Ectodermal cell (in vitro differentiated cells): ENCODE measurements at regions not wholly inside any gene's neighbourhood (a gene's known extent, or its start where the extent isn't known, plus 50 kb on each side); places are given as distances from the start of the nearest gene placed in this dataset.

Experiments
- H3K27ac ChIP-seq: 2 replicates; pipeline ENCODE4 v1.7.0; 2013; ENCODE audit warnings: mild to moderate bottlenecking, low read depth, low read length; ENCODE audit not compliant: insufficient read depth, poor library complexity, severe bottlenecking
- H3K27me3 ChIP-seq: 2 replicates; pipeline ENCODE4 v1.7.0; 2013; ENCODE audit warnings: mild to moderate bottlenecking, low read length; ENCODE audit not compliant: insufficient read depth, control insufficient read depth, poor library complexity, severe bottlenecking
- H3K36me3 ChIP-seq: one replicate; pipeline ENCODE4 v1.7.0; 2013; ENCODE audit warnings: low read length; ENCODE audit not compliant: control insufficient read depth, insufficient read depth
- H3K4me1 ChIP-seq: one replicate; pipeline ENCODE4 v1.7.0; 2013; ENCODE audit warnings: low read length; ENCODE audit not compliant: control insufficient read depth, insufficient read depth
- H3K4me3 ChIP-seq: 2 replicates; pipeline ENCODE4 v1.7.0; 2013; ENCODE audit warnings: low read depth, low read length, control low read depth; ENCODE audit not compliant: insufficient read depth
- H3K9me3 ChIP-seq: 2 replicates; pipeline ENCODE4 v1.7.0; 2013; ENCODE audit warnings: mild to moderate bottlenecking, low read length, moderate library complexity; ENCODE audit not compliant: control insufficient read depth
- WGBS, 2 experiments: methylation state at CpG; one replicate each; pipeline ENCODE4 v1.1.7; 2013; ENCODE audit warnings: missing lambda C conversion rate in 2 of 2; 5-methylcytosine and 5-hydroxymethylcytosine counted together

DNA sequence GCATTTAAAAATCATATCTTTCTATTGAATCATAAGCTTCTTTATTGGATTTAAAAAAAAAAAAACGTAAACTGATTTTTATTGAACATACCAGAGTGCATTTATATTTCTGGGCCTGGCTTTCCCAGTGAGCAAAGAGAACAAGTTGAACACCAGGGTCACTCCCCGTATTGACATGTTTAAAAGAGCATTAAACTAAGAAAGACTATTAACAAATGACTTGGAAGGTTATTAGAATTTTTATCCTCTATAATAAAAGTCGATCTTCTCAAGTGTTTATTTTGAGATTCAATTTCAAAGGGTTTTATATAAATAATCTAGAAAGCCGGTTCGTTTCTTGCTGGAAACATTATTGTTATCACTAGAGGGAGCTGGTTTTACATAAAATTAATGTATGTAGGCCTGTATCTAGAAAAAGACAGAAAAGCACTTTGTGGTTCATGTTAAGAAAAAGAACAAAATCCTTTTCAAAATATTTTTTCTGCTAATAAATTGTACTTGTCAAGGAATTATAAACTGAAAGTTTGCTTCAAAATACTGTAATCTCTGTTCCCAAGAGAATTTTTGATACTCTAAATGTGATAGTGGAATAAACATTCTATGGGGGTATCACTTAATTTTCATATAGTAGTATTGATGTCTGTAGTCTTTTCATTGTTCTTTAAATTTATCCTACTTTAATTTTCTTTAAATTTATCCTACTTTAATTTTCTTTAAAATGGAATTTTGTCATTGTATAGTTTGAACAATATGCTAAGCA, 321.8 kb upstream of the MME start:
- Histone ChIP-seq H3K27ac (no peak overlapping the region), H3K36me3 (no peaks in the 10 kb centered on the region), H3K9me3 (no peaks in the 10 kb centered on the region), H3K4me1 (no peaks in the 10 kb centered on the region), H3K4me3 (no peak overlapping the region), H3K27me3 (no peaks in the 10 kb centered on the region)
- 86 to 89% methylated on average over 2 to 5 of the region's 5 CpGs for WGBS, 2 experiments

DNA sequence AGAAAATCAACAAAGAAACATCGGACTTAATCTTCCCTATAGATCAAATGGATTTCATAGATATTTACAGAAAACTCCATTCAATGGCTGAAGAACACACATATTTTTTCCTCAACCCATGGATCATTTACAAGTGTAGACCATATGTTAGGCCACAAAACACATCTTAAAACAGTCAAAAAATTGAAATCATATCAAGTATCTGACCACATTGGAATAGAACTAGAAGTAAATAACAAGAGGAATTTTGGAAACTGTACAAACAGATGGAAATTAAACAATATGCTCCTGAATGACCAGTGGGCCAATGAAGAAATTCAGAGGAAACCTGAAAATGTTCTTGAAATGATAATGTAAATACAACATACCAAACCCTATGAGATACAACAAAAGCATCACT, 323.1 kb upstream of the GPR149 start:
- Histone ChIP-seq H3K36me3 (no peaks in the 10 kb centered on the region), H3K27ac (no peak overlapping the region), H3K4me3 (no peak overlapping the region), H3K27me3 (no peaks in the 10 kb centered on the region), H3K4me1 (no peaks in the 10 kb centered on the region), H3K9me3 (no peaks in the 10 kb centered on the region)
- 100% methylated on average over 1 of the region's 1 CpG for WGBS, 2 experiments

DNA sequence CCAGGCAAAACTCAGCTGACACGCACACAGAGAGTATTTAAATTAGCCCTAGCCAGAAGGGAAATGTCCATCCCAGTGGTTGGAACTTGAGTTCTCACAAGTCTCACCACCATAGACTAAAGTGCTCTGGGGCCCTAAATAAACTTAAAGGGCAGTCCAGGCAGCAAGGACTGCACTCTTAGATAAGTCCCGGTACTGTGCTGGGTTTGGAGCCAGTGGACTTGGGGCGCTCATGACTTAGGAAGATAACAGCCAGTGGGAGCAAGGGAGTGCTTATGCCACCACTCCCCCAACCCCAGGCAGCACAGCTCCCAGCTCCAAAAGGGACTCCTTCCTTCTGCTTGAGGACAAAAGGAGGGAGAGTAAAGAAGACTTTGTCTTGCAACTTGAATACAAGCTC, 319.5 kb upstream of the GPR149 start:
- Histone ChIP-seq H3K4me3 (no peak overlapping the region), H3K9me3 (no peaks in the 10 kb centered on the region), H3K36me3 (no peaks in the 10 kb centered on the region), H3K27ac (no peak overlapping the region), H3K4me1 (no peaks in the 10 kb centered on the region), H3K27me3 (no peaks in the 10 kb centered on the region)
- 94 to 95% methylated on average over 3 of the region's 3 CpGs for WGBS, 2 experiments

GRCh38 chr3:154745929-154746328, 315.9 kb upstream of the GPR149 start:
- Histone ChIP-seq H3K4me1 (no peaks in the 10 kb centered on the region), H3K9me3 (no peaks in the 10 kb centered on the region), H3K4me3 (no peak overlapping the region), H3K27ac (no peak overlapping the region), H3K27me3 (no peaks in the 10 kb centered on the region), H3K36me3 (no peaks in the 10 kb centered on the region)
- 82 to 91% methylated on average over 1 of the region's 1 CpG for WGBS, 2 experiments

DNA sequence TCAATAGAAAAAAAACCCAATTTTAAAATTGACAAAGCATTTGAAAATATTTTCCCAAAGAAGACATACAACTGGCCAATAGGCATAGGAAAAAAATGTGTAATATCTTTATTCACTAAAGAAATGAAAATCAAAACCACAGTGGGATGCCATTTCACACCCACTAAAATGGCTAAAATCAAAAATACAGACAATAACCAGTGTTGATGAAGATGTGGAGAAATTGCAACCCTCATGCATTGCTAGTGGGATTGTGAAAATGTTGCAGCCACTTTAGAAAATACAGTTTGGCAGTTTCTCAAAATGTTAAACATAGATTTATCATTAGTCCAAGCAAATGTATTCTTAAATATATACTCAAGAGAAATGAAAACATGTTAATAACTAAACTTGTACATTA, 315.1 kb upstream of the GPR149 start:
- Histone ChIP-seq H3K9me3 (no peaks in the 10 kb centered on the region), H3K36me3 (no peaks in the 10 kb centered on the region), H3K4me1 (no peaks in the 10 kb centered on the region), H3K27me3 (no peaks in the 10 kb centered on the region), H3K27ac (no peak overlapping the region), H3K4me3 (no peak overlapping the region)

DNA sequence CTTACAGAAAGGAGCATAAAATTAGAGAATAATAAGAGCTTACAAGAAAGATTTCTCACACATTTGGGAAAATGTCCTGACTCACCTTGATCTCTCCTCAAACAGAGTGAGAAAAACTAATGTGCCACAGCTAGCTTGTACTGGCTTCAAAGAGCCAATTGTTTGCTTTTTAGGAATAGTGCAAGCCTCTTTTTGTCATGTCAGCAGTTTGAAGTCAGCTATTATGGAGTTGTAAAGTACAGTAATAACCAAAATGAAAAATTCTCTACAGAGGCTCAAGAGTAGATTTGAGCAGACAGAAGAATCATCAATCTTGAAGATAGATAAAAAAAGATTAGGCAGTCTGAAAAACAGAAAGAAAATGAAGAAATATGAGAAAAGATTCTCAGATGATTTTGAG, 313.4 kb upstream of the GPR149 start:
- H3K27ac ChIP-seq, result no peak overlapping the region
- H3K4me3 ChIP-seq, result no peak overlapping the region
- H3K36me3 ChIP-seq, result no peaks in the 10 kb centered on the region
- no peaks in the 10 kb centered on the region for H3K9me3 ChIP-seq
- no peaks in the 10 kb centered on the region for H3K4me1 ChIP-seq
- no peaks in the 10 kb centered on the region for H3K27me3 ChIP-seq

DNA sequence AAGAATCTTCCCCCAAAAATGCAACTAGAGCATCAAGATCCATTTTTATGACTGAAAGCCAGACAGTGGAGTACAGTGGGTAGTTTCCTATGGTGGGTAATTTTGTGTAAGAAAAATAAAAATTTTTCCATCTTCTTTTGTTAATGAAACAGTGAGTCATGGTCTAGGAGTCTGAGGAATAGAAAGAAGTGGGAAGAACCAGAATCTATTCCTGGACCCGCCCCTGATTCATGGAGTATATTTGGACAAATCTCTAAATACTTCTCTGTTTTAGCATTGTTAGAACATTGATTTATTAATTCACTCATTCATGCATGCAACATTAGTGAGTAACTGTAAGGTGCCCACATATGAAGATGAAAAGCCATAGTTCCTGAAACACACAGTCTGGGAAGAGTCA, 304.5 kb upstream of the GPR149 start:
- WGBS, 2 experiments, result 100% methylated on average over 1 of the region's 1 CpG; no CpG with 5 or more reads in 1 of the 2 experiments
- Histone ChIP-seq H3K36me3 (no peaks in the 10 kb centered on the region), H3K4me1 (no peaks in the 10 kb centered on the region), H3K4me3 (no peak overlapping the region), H3K9me3 (no peaks in the 10 kb centered on the region), H3K27me3 (no peaks in the 10 kb centered on the region), H3K27ac (no peak overlapping the region)

- H3K27me3 ChIP-seq, result no peaks in the 10 kb centered on the region
- no peaks in the 10 kb centered on the region for H3K36me3 ChIP-seq
- no peaks in the 10 kb centered on the region for H3K9me3 ChIP-seq
- no peaks in the 10 kb centered on the region for H3K4me1 ChIP-seq
- no peak overlapping the region for H3K27ac ChIP-seq
- 81 to 100% methylated on average over 1 of the region's 1 CpG for WGBS, 2 experiments
- H3K4me3 ChIP-seq, result no peak overlapping the region
Measured at GRCh38 chr3:154730186-154730585, 300.2 kb upstream of the GPR149 start.

- no peaks in the 10 kb centered on the region for H3K9me3 ChIP-seq
- H3K27ac ChIP-seq, result no peak overlapping the region
- H3K4me3 ChIP-seq, result no peak overlapping the region
- no peaks in the 10 kb centered on the region for H3K36me3 ChIP-seq
- WGBS, 2 experiments, result 94 to 100% methylated on average over 1 to 2 of the region's 2 CpGs
- no peaks in the 10 kb centered on the region for H3K27me3 ChIP-seq
- H3K4me1 ChIP-seq, result no peaks in the 10 kb centered on the region
Measured at GRCh38 chr3:154729741-154730140, 299.8 kb upstream of the GPR149 start.

DNA sequence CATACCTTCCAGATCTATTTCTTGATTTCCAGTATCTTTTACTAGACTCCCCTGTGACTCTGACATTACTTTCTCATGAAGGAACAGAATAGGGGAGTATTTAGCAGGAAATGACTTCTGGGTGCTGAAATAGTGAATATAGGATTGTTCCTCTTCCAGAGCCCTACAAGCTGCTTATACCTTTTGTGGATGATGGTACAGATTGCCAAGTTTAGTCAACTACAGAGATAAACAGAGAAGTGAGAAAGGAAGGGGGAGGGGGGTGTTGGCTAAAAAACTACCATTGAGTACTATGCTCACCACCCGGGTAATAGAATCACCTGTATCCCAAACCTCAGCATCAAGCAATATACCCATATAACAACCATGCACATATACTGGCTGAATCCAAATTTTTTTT, 298.3 kb upstream of the GPR149 start:
- 100% methylated on average over 1 of the region's 1 CpG; no CpG with 5 or more reads in 1 of the 2 experiments for WGBS, 2 experiments
- H3K27ac ChIP-seq, result no peak overlapping the region
- no peaks in the 10 kb centered on the region for H3K27me3 ChIP-seq
- H3K36me3 ChIP-seq, result no peaks in the 10 kb centered on the region
- H3K9me3 ChIP-seq, result no peaks in the 10 kb centered on the region
- H3K4me1 ChIP-seq, result no peaks in the 10 kb centered on the region
- H3K4me3 ChIP-seq, result no peak overlapping the region

GRCh38 chr3:154720921-154721320, 290.9 kb upstream of the GPR149 start:
- Histone ChIP-seq H3K9me3 (no peaks in the 10 kb centered on the region), H3K4me1 (no peaks in the 10 kb centered on the region), H3K27ac (no peak overlapping the region), H3K27me3 (no peaks in the 10 kb centered on the region), H3K36me3 (no peaks in the 10 kb centered on the region), H3K4me3 (no peak overlapping the region)
- whole genome bisulfite sequencing, 2 experiments, result no CpG with 5 or more reads among the region's 1 CpG
